HG03066 (cell line): ENCODE measurements at regions not wholly inside any gene's neighbourhood (a gene's known extent, or its start where the extent isn't known, plus 50 kb on each side); places are given as distances from the start of the nearest gene placed in this dataset.

ENCODE experiments used
- ATAC-seq: cut with Tn5 transposase; IDR thresholded peaks from one replicate; pipeline ENCODE4 v1.9.1; 2021; ENCODE audit warnings: low read depth; ENCODE audit not compliant: unreplicated experiment

DNA sequence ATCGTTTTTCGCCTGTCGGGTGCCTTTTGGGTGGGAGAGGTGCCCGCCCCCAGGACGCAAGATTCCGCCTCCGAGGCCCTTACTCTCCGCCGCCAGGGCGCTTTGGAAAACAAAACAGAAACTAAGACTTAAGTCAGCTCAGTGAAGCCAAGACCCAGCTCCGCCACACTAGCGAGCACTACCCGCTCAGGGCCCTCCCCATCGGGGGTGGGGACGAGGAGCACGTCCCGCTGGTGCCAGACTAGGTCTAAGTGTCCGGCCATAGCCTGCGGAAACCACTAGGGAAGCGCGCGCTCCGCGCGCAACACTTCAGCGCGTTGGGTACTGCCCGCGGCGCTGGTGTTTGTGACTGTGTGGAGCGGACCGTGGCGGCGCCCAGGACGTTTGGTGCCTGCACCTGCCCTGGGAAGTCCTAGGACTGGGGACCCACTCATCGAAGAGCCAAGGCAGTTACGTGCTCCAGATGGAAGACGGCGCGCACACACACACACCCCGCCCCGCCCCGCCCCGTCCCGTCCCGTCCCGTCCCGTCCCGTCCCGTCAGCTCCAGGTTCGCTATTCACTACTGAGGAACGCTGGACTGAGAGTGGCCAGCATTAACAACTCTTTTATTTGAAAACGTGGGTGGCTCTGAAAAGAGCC, 57.6 kb upstream of the BOLA1 start:
- ATAC-seq = peak; percentile 37

DNA sequence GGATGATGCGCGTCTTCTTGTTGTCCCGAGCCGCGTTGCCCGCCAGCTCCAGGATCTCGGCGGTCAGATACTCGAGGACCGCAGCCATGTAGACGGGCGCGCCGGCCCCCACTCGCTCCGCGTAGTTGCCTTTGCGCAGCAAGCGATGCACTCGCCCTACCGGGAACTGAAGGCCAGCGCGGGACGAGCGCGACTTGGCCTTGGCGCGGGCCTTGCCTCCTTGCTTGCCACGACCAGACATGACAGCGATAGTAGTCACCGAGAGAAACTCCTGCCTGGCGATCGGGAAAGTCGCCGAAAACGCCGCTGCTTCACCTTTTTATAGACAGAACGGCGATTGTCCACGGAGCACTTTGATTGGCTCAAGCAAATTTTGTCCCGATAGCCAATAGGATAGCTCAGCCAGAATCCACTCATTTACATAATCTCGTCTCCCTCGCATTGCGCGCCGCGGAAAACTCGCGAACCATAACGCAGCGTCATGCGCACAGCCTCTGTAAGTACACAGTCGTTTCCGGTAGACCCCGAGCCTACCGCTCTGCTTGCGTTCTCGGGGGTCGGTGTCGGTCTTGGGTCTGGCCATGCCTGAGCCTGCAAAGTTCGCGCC, 56.8 kb upstream of the BOLA1 start:
- peak; percentile 66 for ATAC-seq

DNA sequence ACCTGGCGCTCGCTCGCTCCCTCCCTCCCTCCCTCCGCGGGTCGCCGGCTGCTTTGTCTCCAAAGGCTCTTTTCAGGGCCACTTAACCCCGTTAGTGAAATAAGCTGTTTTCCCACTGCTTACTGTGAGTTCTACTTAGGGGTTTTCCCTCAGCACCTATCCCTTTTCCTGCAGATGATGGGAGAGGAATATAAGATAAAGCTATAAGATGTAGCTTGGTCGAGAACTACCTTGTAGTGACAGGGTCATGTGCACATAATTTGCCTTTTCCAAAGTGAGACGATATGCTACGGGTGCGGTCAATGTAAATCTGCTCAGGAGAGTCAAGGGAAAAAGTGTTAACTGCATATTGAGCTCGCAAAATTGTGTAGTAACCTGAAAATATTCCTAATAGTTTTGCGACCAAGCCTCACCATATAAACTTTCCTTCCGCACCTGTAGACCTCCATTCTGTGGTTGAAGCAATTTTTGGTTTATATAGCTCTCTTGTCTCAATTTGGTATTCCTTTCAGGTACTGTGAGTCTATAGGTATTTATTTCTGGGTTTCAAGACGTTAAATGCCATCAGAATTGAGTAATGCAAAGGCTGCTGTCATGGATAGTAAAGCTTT, 55.8 kb upstream of the BOLA1 start:
- no peak for ATAC-seq

DNA sequence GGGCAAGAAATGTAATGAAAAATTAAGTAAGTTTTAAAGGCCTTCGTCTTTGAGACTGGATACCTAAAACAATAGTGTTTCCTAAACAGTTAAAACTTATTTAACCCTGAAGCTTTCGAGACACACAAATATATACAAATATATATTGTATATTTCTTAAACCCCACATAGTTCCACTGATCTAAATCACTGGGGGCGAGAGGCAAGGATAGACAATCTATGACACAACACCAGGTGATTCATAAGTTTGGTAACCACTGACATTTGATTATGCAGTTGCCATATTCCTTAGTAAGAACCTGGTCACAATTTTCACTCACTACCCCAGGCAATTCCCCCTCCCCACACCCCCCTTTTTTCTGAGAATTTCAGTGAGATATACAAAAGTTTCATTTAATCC, 55.3 kb upstream of the BOLA1 start:
- ATAC-seq = no peak

DNA sequence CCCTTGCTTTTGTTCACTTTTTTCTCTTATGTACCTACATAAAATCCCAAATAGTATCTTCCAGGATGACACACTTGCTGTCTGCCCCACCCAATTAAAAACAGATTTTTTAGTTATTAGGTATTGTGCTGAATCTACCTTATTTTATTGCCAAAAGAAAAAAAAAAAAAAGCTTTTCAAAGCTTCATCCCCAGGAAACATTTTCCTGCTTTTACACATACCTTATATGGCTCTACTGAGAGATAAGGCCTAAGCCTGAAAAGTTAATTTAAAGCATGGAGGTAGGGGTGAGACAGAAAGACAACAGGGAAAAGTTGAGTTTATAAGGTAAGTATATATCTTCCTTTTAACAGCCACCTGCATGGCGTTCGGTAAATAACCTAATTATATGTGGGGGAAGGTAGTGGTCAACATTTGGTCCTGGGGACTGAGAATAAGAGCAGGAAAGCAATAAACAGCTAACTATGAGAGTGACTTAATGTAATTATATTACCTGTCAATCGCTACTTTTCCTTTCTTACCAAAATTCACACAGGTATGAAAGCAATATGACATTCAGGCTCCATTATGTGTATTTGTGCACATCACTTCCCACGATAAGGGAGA, 54.6 kb upstream of the BOLA1 start:
- ATAC-seq = no peak

DNA sequence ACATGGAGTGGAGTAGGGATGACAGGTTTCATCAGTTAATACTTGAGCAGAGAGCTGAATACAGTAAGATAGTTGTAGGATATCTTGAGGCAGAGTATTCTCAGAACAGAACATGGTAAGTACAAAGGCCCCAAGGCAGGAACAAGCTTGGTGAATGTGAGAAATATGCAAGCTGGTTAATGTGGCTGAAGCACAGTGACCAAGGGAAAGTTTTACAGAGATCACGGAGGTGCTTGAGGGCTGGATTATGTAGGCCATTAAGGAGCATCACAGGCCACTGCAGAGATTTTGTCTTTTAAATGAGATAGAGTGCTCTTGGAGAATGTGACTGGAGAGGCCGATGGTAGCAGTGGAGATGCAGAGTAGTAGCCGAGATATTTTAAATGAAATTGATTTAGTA, 54.0 kb upstream of the BOLA1 start:
- no peak for ATAC-seq

DNA sequence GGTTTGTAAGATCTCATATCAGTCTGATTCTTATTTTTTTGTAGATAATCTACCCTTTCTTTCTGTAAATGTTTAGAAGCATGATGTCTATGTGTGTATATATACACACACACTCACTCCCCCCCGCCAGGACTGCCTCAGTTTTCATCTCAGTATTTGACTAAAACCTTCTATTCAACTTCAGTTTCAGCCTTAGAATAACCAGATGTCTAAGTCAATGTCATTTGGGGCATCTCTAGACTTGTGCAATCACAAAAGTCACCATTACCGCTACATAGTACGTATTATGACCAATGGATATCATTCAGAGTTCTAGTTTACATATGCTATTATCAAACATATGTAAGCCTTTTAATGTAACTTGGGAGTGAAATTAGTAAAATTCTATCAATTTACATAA, 53.3 kb upstream of the BOLA1 start:
- ATAC-seq = no peak

DNA sequence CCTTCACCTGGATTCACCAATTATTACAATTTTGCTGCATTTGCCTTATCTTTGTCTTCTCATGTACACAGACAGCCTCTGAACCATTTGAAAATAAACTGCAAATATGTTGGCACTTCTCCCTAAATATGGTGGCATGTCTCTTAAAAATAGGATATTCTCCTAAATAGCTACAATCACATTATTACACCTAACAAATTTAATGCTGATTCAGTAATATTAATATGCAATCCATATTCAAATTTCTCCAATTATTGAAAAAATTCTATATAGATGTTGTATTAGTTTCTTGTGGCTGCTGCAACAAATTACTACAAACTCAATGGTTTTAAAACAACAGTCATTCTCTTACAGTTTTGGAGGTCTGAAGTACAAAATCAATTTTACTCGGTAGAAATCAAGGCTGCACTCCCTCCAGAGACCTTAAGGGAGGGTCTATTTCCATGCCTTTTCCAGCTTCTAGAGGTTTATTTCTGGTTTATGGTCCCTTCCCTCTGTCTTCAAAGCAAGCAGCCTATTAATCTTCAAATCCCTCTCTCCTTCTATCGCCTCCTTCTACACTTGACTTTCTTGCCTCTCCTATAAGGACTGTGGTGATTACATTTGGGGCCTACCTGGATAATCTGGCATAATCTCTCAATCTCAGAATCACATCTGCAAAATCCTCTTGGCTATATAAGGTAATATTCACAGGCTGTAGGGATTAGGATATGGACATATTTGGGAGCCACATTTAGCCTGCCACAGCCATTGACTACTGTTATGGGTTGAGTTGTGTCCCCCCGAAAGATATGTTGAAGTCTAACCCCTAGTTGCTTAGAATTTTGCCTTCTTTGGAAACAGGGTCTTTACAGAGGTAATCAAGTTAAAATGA, 52.5 kb upstream of the BOLA1 start:
- ATAC-seq = no peak

DNA sequence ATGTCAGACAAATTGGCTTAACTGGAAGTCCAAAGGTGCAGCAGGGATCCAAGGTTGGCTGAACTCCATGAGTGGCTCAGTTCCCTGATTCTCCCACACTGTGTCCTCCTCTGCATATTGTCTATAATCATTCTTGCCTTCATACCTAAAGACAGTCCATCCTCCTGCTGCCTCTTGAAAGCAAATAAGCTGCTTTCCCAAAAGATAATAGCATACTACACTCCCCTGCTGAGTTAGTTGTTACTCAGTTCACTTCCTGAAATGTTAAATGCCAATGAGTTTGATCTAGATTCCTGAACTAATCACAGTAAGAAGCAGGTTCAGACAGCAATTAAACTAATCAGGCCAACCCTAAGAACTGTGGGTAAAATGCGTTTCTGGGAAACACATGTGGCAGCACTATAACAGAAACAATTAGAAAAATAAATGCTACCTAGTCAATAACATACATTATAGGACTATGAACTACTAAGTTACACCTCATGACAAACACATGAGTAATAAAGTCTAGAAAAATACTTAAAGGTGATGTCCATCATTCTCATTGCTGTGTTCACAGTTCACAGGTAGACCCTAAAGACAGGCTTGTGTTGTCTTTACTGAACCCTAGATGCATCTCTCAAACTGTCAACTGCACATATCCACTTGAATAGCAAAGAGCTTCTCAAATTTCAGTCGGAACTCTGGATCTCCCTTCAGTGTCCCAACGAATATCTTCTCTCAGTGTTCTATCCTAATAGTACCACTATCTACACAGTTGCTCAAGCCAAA, 50.8 kb upstream of the BOLA1 start:
- ATAC-seq = no peak

DNA sequence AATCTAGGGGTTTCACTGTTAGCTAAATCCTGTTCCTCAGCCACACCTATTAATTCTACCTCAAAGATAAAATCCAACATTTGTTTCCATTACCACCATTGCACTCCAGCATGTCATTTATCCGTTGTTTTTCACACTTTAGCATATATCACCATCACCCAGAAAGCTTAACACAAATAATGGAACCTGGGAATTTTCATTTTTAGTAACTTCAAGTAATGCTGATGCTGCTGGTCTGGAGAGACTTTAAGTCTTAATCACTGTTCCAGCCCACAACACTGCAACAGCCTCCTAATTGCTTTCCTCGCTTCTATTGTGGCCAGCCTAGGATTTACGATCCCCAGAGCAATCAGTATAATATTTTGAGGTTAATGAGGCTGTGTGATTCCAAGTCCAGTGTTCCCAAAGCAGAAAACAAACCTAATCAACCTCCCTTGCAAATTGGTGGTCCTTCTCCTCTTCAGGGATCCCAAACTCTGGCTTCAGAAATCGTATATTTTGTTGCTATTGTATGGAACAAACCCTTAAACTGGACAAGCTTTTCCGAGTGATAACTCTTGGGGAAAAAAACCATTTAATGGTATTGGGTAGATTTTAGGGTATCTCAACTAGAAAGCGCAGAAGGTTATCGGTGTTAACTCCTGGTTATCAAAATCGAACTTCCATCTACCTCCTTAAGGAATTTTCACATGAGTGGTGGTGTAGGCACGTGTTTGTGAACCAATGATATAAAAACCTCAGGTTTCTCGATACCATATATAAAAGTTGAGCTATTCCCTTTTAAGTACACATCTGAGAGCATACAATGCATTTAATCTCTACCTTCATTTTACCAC, 50.0 kb upstream of the BOLA1 start:
- no peak for ATAC-seq
